ENCODE measurements at regions not wholly inside any gene's neighbourhood (a gene's known extent, or its start where the extent isn't known, plus 50 kb on each side); places are given as distances from the start of the nearest gene placed in this dataset.
A peak's percentile ranks its signal among the peaks of the same experiment; 100 is the strongest.

GRCh38 chr5:29905626-29906353 is 1287.7 kb upstream of the CDH6 start:
- no peak for DNase-seq

- DNase-seq, result no peak
Measured at GRCh38 chr5:29902859-29903258, 1290.6 kb upstream of the CDH6 start.

- peak; percentile 3 for DNase-seq
Measured at GRCh38 chr5:29899583-29899982, 1293.9 kb upstream of the CDH6 start.

GRCh38 chr5:29897916-29898315 is 1295.6 kb upstream of the CDH6 start:
- DNase-seq, result no peak

GRCh38 chr5:29896646-29897045 is 1296.8 kb upstream of the CDH6 start:
- peak; percentile 11 for DNase-seq

- DNase-seq, result no peak
Measured at GRCh38 chr5:29894668-29895067, 1298.8 kb upstream of the CDH6 start.

GRCh38 chr5:29889051-29889450 is 1304.4 kb upstream of the CDH6 start:
- DNase-seq, result no peak

- no peak for DNase-seq
Measured at GRCh38 chr5:29885595-29885994, 1307.9 kb upstream of the CDH6 start.

- DNase-seq, result no peak
Measured at GRCh38 chr5:29882036-29882435, 1311.5 kb upstream of the CDH6 start.

- DNase-seq, result no peak
Measured at GRCh38 chr5:29879401-29879800, 1314.1 kb upstream of the CDH6 start.

GRCh38 chr5:29878599-29878998 is 1314.9 kb upstream of the CDH6 start:
- no peak for DNase-seq

GRCh38 chr5:29867155-29867554 is 1326.3 kb upstream of the CDH6 start:
- DNase-seq, result no peak

- no peak for DNase-seq
Measured at GRCh38 chr5:29853711-29854220, 1339.7 kb upstream of the CDH6 start.

- no peak for DNase-seq
Measured at GRCh38 chr5:29852329-29852728, 1341.2 kb upstream of the CDH6 start.

GRCh38 chr5:29845206-29845605 is 1348.3 kb upstream of the CDH6 start:
- no peak for DNase-seq

- no peak for DNase-seq
Measured at GRCh38 chr5:29833394-29833793, 1360.1 kb upstream of the CDH6 start.

GRCh38 chr5:29822521-29822920 is 1371.0 kb upstream of the CDH6 start:
- no peak for DNase-seq

- DNase-seq, result peak; percentile 71
Measured at GRCh38 chr5:29811914-29812679, 1381.4 kb upstream of the CDH6 start.

- DNase-seq, result no peak
Measured at GRCh38 chr5:29805804-29806203, 1387.7 kb upstream of the CDH6 start.

GRCh38 chr5:29800752-29801151 is 1392.7 kb upstream of the CDH6 start:
- DNase-seq, result no peak

GRCh38 chr5:29796013-29796412 is 1397.5 kb upstream of the CDH6 start:
- DNase-seq, result peak; percentile 95

GRCh38 chr5:29795096-29795652 is 1398.3 kb upstream of the CDH6 start:
- peak; percentile 27 for DNase-seq

GRCh38 chr5:29794141-29794787 is 1399.2 kb upstream of the CDH6 start:
- DNase-seq, result peak; percentile 13
